HG03575 (cell line): ENCODE measurements at regions not wholly inside any gene's neighbourhood (a gene's known extent, or its start where the extent isn't known, plus 50 kb on each side); places are given as distances from the start of the nearest gene placed in this dataset.

ENCODE experiments used
- ATAC-seq: cut with Tn5 transposase; IDR thresholded peaks from one replicate; pipeline ENCODE4 v1.9.1; 2021; ENCODE audit not compliant: unreplicated experiment, insufficient number of reproducible peaks, low FRiP score; ENCODE audit errors: extremely low read depth

DNA sequence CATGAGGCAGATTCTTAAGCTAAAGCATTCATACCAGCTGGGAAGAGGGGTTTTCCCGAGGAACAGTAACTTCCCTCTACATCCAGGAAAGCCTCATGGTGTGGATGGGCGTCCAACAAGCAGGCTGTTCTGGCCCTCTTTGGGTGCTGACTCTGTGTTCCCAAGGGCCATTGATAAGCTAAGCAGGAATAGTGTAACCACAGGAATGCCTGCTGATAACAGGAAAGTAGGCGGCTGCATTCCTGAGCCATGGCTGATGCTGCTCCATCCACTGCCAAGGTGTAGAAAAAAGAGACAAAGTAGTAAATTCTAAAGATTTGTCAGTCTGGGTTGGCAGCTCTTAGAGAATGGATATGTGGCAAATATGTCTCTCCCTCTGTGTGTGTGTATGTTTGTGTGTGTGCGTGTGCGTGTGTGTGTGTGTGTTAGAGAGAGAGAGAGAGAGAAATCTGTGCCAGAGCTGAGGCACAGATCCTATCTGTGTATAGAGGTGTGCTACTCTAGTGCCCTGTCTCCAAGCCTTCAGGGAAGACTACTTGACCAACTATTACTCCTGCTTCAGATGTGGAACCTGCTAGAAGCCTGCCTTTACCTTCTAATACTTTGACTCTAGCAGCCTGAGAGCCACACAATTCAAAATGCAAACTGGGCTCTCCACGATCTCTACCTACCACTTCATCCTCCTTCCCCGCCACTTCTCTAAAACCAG lies 353.1 kb upstream of the NR3C2 start:
- no peak for ATAC-seq

DNA sequence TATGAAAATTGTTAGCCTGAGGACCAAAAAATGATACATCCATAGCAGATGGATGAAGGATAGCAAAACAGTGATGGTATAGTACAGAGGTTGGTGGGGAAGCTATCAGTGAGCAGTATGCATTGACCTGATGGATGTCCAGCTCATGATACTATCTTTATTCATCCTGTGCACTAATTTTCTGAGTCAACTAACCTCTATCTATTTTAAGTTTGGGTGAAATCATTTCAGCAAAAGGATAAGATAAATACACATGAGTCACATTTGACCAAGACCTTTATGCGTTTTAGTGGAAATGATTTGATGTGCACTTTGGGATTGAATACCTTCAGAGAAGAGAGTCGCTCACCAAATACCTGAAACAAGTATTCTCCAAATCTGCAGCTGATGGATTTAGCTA lies 351.0 kb upstream of the NR3C2 start:
- no peak for ATAC-seq

DNA sequence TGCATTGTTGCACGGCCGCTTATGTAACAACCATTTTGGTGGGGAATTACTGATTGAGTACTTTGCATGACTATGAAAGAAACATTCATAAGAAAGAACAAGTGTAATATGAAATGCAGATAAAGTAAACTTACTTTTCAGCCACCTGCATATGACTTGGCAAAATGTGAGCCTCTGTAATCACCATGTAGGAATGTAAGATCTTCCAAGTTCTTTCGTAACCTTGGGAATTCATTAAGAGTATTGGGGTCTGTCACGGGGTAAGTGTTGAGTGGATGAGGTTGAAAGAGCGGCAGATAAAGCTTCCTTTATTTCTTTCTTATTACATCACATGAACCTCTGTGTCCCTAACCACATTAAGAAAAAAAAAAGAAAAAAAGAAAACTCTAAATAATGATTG lies 348.5 kb upstream of the NR3C2 start:
- no peak for ATAC-seq

DNA sequence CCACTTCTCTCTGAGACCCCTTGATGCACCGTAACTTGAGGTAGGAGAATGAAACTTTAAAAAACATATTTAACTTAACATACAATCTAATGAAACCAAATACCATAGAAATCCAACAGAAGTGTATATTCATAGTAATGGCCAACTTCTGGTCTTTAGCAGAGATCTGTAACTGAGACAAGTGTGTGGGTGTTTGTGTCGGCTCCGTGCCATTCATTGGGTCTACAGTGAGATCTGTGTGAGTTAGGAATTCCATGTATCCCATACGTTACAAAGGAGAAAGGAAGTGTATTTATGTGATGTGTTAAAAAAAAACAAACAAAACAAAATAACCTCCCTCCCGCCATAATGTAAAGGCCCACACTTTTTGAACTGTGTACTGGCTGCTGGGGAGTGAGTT lies 348.0 kb upstream of the NR3C2 start:
- no peak for ATAC-seq

DNA sequence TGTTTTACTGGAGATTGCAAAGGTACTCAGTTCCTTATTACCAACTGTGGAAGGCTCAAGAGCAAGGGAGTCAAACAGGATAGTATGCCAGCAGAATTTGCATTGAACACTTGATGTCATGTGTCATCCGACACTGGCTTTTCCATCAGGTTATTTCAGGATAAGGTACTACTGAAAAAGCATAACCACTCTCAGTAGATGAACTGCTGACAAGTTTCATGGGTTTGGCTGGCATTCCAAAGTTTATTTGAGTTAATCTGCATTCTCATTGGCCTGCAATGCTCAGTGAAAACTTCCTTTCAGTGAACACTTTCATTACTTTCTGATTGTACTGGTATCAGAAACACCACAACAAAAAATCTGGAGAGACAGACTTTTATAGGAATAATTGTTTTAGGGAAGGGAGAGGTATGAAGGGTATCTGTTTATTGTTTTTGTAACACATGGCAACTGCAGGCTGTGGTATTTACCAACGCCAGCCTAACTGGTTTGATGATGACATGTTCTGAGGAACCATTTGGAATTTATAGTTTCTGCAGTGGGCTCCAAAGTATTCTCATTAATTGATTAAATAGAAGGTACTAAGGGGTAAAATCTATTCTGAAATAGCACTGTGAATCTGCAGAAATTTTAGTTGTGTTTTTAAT lies 345.7 kb upstream of the NR3C2 start:
- ATAC-seq, result no peak

DNA sequence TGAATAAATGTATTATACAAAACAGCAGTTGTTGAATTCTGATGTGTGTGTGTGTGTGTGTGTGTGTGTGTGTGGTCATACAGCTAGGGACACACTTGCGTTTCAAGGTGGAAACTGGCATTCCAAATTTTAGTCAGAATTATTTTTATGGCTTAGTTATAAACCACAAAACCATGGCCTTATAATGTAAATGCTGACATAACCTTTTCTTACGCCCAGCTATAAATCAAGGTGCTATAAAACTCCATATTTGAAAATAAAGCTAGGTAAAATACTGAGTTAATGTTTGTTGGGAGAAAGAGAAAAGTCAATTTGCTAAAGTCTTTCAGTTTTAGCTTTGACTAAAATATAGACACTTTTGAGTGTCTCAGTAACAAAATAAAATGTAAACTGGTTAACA lies 345.1 kb upstream of the NR3C2 start:
- ATAC-seq, result no peak

DNA sequence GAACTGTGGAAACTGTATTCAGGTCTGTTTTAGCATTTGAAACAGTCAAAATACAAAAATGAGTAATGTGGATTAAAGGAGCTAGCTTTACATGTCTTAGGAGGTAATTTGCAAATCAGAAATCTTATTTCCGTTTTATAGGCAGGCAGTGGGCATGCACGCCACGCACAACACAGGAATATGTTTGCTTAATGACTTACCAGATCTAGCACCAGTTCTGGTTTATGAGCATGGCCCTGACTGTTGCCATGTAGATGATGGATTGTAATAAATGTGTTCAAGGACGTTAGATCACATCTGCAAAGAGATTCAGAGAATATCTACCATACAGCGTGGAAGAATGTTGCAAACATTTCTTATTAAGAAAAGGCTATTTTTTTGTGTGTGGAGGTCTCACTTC lies 344.5 kb upstream of the NR3C2 start:
- no peak for ATAC-seq

DNA sequence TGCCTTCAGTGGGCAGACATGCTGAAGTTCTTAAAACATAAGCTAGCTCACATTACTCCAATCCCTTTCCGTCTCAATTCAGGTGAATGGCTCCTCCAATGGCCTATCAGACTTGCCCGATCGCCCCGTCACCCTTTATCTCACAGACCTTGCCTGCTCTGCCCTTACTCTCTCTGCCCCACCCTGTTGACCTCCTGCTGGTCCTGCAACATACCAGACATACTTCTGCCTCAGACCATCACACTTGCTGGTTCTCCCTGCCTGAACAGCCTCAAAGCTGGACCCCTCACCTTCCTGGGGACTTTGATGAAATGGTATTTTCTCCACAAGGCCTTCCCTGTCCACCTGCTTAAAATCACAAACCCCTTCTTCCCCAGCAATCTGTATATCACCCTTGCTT lies 340.1 kb upstream of the NR3C2 start:
- no peak for ATAC-seq

DNA sequence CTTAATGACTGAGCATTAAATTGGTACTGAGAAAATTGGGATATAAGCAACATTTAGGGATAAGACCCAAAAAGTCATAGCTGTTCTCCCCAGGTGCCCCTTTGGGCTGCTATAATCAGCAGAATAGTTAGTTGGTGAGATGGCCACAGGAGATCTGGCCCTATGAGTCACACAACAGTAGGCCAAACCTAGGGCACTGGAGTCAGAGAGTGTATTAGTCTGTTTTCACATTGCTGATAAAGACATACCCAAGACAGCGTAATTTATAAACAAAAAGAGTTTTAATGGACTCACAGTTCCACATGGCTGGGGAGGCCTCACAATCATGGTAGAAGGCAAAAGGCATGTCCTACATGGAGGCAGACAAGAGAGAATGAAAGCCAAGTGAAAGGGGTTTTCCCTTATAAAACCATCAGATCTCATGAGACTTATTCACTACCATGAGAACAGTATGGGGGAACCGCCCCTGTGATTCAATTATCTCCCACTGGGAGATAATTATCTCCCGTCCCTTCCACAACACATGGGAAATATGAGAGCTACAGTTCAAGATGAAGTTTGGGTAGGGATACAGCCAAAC lies 338.3 kb upstream of the NR3C2 start:
- no peak for ATAC-seq

DNA sequence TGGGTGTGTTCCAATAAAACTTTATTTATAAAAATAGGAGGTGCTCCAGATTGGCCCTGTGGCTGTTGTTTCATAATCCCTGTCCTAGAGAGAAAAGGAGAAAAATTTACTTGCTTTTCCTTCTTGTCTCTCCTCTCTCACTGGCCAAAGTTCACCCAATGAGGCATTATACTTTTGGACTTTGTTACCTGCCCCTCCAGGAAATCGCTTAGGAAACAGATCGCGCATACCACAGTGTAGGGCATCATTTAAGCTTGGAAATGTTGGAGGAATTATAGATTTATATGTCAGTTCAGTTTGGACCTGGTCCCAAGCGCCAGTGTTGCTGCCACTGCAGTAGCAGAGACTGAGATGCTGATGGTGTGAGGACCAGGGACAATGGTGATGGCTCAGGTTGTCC lies 337.6 kb upstream of the NR3C2 start:
- ATAC-seq, result no peak

DNA sequence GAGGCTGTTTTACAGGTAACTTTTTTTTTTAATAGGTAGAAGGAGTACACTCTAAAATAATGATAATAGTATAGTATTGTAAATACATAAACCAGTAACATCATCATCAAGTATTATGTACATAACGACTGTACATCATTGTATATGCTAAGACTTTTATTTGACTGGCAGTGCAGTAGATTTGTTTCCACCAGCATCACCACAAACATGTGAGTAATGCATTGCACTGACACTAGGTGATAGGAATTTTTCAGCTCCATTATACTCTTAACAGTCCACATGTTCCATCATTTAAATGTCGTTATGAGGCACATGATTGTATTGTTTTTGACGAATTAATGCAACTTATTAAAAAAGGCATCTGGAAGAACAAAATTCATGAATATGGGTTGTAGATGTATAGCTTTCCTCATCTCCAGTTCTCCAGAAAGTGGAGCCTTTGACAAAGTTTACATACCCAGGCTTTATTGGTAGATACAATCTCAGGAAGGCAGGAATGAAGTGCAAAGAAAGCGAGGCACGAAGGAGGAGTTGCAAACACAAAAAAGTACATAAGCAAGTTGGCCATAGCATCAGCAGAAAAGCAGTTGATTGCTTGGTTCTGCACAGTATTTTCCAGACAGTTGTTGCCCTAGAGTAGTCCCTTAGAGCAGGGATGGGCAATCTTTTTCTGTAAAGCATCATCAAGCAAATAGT lies 336.9 kb upstream of the NR3C2 start:
- ATAC-seq, result no peak

DNA sequence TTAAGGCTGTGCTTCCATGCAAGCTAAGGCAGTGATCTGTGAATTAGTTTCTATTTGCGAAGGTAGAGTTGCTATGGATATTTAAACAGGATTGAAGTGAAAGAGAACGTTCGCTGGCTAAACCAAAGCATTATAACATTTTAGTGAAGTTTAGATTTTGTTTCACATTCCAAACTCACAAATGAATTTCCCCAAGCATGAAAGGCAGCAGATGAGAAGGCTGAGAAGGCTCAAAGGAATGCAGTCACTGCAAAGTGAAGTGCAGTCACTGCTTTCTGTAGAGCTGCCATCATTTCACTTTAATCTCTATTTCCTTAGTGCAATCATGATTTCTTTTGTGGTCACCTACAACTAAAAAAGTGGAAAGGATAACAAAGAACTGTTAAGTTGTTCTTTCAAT lies 334.7 kb upstream of the NR3C2 start:
- ATAC-seq, result no peak

DNA sequence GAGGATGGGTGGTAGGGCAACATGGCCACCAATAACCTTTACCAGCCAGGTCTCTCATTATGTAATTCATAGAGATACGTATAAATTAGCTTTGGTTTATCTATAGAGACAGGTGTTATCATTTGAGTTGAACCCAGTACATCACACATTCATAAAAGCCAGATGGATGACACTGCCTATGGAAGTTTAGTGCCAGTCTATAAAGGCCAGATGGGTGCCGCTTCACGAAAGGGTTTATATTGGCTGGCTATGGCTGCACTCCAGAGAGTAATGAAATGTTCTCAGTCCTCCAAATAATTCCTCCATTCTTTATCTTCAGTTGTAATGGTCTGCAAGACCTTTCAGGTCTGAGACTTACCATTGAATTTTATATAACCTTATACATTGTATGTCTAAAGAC lies 331.9 kb upstream of the NR3C2 start:
- no peak for ATAC-seq

DNA sequence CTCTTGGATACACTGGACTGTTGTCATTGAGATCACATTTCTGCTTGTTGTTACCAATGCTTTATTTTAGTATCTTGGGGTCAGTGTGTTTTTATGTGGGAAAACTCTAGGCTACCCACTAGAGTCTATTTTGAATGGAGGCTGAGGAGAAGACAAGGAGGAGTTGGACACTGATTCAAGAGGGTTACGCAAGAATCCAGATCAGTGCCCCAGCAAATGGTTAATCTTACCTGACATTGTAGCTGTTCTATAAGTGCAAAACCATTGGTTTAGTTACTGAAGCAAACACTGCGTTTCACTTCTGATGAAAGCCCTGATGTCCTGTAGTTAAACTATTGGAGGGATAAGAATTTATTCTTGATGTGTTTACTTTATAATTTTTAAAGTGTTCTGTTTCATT lies 331.1 kb upstream of the NR3C2 start:
- no peak for ATAC-seq

DNA sequence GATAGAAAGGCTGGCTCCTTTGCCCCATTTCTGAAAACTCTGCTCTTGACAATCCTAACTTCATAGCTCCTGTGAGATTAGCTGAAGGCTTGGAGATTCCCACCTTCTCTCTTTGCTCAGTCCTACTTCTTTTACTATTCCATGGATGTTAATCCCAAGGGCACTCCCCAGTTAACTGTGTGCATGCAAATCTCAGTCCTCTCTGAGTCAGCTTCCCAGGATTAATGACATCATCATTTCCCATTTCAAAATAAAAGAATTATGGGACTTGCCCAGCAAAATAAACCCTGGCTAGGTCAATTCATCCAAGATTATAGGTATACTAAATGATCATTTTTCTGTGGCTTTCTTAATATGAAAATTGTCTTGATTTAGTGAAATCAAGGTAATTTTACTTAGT lies 328.6 kb upstream of the NR3C2 start:
- ATAC-seq, result no peak

DNA sequence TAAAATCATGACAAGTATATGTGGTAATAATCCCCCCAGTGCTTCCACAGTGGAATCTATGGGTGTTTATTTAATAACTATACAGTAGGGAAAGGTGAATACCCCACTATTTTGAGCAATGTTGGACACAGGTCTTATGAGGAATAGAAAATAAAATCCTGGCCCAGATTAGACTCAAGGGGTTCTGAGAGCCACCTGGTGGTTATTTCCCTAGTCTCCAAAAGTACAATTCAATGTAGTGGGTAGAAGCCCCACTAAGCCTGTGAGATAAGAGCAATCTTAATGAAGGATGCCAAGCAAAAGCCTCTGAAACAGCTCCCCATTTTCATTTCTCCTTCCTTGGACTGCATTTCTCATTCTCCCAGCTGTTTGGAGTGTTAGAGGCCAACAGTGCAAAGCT lies 328.2 kb upstream of the NR3C2 start:
- no peak for ATAC-seq

DNA sequence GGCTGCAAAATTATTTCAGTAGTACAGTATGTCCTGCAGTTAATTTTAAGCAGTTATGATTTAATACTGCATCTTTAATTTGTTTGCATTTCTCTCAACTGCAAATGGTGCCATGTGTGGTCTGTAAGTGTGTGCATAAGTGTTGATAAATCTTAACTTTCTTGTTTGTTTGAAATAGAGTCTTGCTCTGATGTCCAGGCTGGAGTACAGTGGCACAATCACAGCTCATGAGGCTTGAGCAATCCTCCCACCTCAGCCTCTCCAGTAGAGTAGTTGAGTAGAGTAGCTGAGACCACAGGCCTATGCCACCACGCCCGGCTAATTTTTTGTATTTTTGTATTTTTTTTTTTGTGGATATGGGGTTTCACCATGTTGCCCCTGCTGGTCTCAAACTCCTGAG lies 322.5 kb upstream of the NR3C2 start:
- no peak for ATAC-seq

DNA sequence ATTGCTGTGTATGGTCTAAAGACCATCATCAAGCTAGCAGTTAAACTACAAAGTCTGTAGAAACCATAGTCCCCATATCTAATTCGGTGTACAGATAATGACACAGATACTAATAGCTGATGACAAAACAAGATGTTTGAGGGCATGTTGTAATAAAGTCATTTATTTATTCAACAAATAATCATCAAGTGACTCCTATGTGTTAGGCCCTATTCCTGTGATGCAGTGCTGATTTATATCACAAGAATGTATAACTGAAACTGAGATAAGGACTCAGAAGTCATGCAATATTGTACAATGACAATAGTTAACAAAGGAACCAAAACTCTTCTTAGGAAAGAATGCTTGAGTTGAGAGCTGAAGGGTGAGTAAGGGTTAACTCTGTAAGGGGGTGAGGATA lies 315.0 kb upstream of the NR3C2 start:
- no peak for ATAC-seq

DNA sequence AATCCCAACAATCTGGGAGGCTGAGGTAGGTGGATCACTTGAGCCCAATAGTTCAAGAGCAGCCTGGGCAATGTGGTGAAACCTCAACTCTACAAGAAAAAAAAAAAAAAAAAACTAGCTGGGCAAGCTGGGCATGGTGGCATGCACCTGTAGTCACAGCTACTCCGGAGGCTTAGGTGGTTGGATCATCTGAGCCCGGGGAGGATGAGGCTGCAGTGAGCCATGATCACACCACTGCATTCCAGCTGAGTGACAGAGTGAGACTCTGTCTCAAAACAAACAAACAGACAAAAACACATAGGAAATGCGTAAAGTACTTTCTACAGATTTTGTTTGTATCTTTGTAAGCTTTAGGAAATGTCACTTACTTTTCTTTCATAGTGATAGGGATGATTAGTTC lies 307.2 kb upstream of the NR3C2 start:
- ATAC-seq, result no peak

DNA sequence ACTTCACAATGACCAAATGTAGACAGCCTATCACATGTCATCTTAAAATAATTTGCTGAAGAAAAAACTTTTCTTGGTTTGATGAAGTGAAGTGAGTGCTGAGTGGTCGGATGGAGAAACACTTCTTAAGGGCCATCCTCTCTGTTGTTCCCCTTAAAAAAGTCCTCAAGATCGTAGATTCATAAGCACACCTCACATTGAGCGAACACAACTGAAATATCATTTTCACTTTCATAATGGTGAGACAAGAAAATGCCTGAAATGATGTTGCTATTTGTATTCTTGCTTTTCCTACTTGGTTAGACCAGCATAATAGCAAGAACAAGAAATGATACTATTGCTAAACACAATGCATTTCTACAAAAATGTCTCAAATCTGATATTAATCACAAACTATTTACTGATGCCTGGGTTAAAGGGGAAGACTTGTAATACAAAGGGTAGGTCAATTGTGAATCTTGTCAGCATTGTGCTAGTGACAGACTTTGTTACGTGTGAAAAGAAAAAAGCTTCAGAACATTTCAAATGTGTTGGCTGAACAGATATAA lies 305.6 kb upstream of the NR3C2 start:
- ATAC-seq, result no peak
